A549 (cell line): ENCODE measurements at regions not wholly inside any gene's neighbourhood (a gene's known extent, or its start where the extent isn't known, plus 50 kb on each side); places are given as distances from the start of the nearest gene placed in this dataset.

Source experiments
- ATAC-seq, 2 experiments: fragments of 200-7000 bp in 1 of 2; fragments of >200 bp in 1 of 2; cut with Nextera tagmentation in 1 of 2; cut with Tn5 transposase in 1 of 2; 3 replicates each; pipeline versions ENCODE4 v1.8.0 to v1.9.1; 2018 to 2020; ENCODE audit warnings: mild to moderate bottlenecking in 1 of 2, moderate library complexity in 1 of 2
- CTCF ChIA-PET: fragments of 300-600 bp; sonication (Branson Sonifier 250); formaldehyde crosslinking; extraction: SDS; loops from one replicate; lab custom pipeline; 2021; ENCODE audit warnings: antibody characterized with exemption, inconsistent platforms; lab: Yijun Ruan, JAX
- POLR2A ChIA-PET: fragments of 350-600 bp; formaldehyde crosslinking; extraction: SDS; loops from one replicate; lab custom pipeline; 2021; ENCODE audit warnings: antibody characterized with exemption, inconsistent platforms; lab: Yijun Ruan, JAX
- DNase-seq, 2 experiments: peaks; one replicate each; pipeline versions ENCODE4 v3.0.0 to v3.0.0-alpha.2; 2011 to 2016; ENCODE audit warnings: low read depth in 1 of 2, low spot score in 1 of 2
- FAIRE-seq: peaks from 2 replicates; lab custom pipeline; 2011; peaks lifted over from hg19 to GRCh38; lab: Jason Lieb, UNC
- H3K27ac ChIP-seq, 2 experiments: fragments of >200 bp; sonication (Bioruptor Twin); formaldehyde crosslinking; 3 replicates each; pipeline ENCODE4 v1.5.1; 2016 to 2017
- H3K4me1 ChIP-seq: fragments of >200 bp; sonication (Bioruptor Twin); formaldehyde crosslinking; 3 replicates; pipeline ENCODE4 v1.6.1; 2016
- H3K4me2 ChIP-seq: fragments of >200 bp; sonication (Bioruptor Twin); formaldehyde crosslinking; 3 replicates; pipeline ENCODE4 v1.6.1; 2016
- H3K4me3 ChIP-seq: fragments of >200 bp; sonication (Bioruptor Twin); formaldehyde crosslinking; 3 replicates; pipeline ENCODE4 v1.5.1; 2016
- H3K9me3 ChIP-seq: fragments of >200 bp; sonication (Bioruptor Twin); formaldehyde crosslinking; 3 replicates; pipeline ENCODE4 v1.6.1; 2016
- CBX2 ChIP-seq: fragments of 200-600 bp; sonication (generic); IDR thresholded peaks from 2 replicates; pipeline ENCODE4 v1.6.1; 2016; ENCODE audit warnings: low read depth, mild to moderate bottlenecking, borderline replicate concordance
- CHD2 ChIP-seq: fragments of 150-350 bp; IDR thresholded peaks from 2 replicates; pipeline ENCODE4 v1.6.1; 2014; ENCODE audit warnings: low read length; ENCODE audit not compliant: partially characterized antibody
- CHD4 ChIP-seq: fragments of 200-600 bp; sonication (generic); IDR thresholded peaks from 2 replicates; pipeline ENCODE4 v1.6.1; 2016; ENCODE audit warnings: antibody characterized with exemption, mild to moderate bottlenecking, borderline replicate concordance
- EHF ChIP-seq: fragments of 250-450 bp; sonication (Bioruptor Pico); IDR thresholded peaks from 2 replicates; pipeline ENCODE4 v1.5.0; 2020; ENCODE audit warnings: mild to moderate bottlenecking
- EP300 ChIP-seq, 2 experiments: fragments of >200 bp; sonication (Bioruptor Twin); formaldehyde crosslinking; IDR thresholded peaks; 2 replicates in 1 of 2; 3 replicates in 1 of 2; pipeline ENCODE4 v1.6.1; 2016 to 2017
- ESRRA ChIP-seq: fragments of 150-350 bp; IDR thresholded peaks from 2 replicates; pipeline ENCODE4 v1.6.1; 2014; ENCODE audit warnings: mild to moderate bottlenecking, low read length, borderline replicate concordance
- FOSB ChIP-seq: fragments of 250-450 bp; sonication (Bioruptor Pico); IDR thresholded peaks from 2 replicates; pipeline ENCODE4 v1.5.0; 2020; ENCODE audit warnings: mild to moderate bottlenecking, moderate library complexity
- FOSL2 ChIP-seq, 2 experiments: fragments of 450-650 bp in 1 of 2; fragments of >200 bp in 1 of 2; sonication (Bioruptor Twin) in 1 of 2; formaldehyde crosslinking; IDR thresholded peaks; 2 replicates each; pipeline versions ENCODE4 v1.5.0 to v1.6.1; 2016 to 2020; ENCODE audit warnings: mild to moderate bottlenecking in 1 of 2, moderate library complexity in 1 of 2
- FOXS1 ChIP-seq: fragments of 250-450 bp; sonication (Bioruptor Pico); IDR thresholded peaks from 2 replicates; pipeline ENCODE4 v1.5.0; 2020; ENCODE audit warnings: mild to moderate bottlenecking, moderate library complexity
- HDAC2 ChIP-seq: fragments of 200-600 bp; sonication (generic); IDR thresholded peaks from 2 replicates; pipeline ENCODE4 v1.6.1; 2016
- HOXA7 ChIP-seq: fragments of 250-450 bp; sonication (Bioruptor Pico); IDR thresholded peaks from 2 replicates; pipeline ENCODE4 v1.5.0; 2020; ENCODE audit warnings: mild to moderate bottlenecking, moderate library complexity
- HOXB13 ChIP-seq: fragments of 250-450 bp; sonication (Bioruptor Pico); IDR thresholded peaks from 2 replicates; pipeline ENCODE4 v1.5.0; 2020; ENCODE audit warnings: low read depth, mild to moderate bottlenecking, moderate library complexity
- MAFK ChIP-seq: fragments of 450-650 bp; IDR thresholded peaks from 2 replicates; pipeline ENCODE4 v1.6.1; 2014; ENCODE audit not compliant: partially characterized antibody
- MYC ChIP-seq: IDR thresholded peaks from 2 replicates; pipeline ENCODE4 v1.6.1; 2012; ENCODE audit warnings: mild to moderate bottlenecking, inconsistent platforms, low read length, improper control_type of control experiment, borderline replicate concordance
- PHF8 ChIP-seq: fragments of 200-600 bp; sonication (generic); IDR thresholded peaks from 2 replicates; pipeline ENCODE4 v1.6.1; 2016; ENCODE audit warnings: low read depth, mild to moderate bottlenecking, antibody characterized with exemption, moderate library complexity, borderline replicate concordance
- RAD21 ChIP-seq, 2 experiments: fragments of >200 bp in 1 of 2; sonication (Bioruptor Twin) in 1 of 2; formaldehyde crosslinking in 1 of 2; IDR thresholded peaks in 1 of 2; conservative IDR thresholded peaks in 1 of 2; 2 replicates in 1 of 2; 3 replicates in 1 of 2; pipeline ENCODE4 v1.6.1; 2012 to 2018; ENCODE audit warnings: inconsistent platforms in 1 of 2
- RFX5 ChIP-seq: fragments of 450-650 bp; IDR thresholded peaks from 2 replicates; pipeline ENCODE4 v1.7.1; 2014; ENCODE audit warnings: antibody characterized with exemption, mild to moderate bottlenecking, moderate library complexity
- RNF2 ChIP-seq: fragments of 200-600 bp; sonication (generic); IDR thresholded peaks from 2 replicates; pipeline ENCODE4 v1.6.1; 2016; ENCODE audit warnings: low read depth, mild to moderate bottlenecking, antibody characterized with exemption, moderate library complexity, borderline replicate concordance
- SREBF2 ChIP-seq: fragments of 450-650 bp; IDR thresholded peaks from 2 replicates; pipeline ENCODE4 v1.6.1; 2014; ENCODE audit warnings: mild to moderate bottlenecking, moderate library complexity
- TP53 ChIP-seq: fragments of 250-450 bp; sonication (Bioruptor Pico); IDR thresholded peaks from 2 replicates; pipeline ENCODE4 v1.5.0; 2021; ENCODE audit warnings: mild to moderate bottlenecking, moderate library complexity
- ZC3H11A ChIP-seq: fragments of 450-650 bp; IDR thresholded peaks from 2 replicates; pipeline ENCODE4 v1.6.1; 2014; ENCODE audit warnings: antibody characterized with exemption, mild to moderate bottlenecking
- ZFP36 ChIP-seq: fragments of 450-650 bp; IDR thresholded peaks from 2 replicates; pipeline ENCODE4 v1.6.1; 2014; ENCODE audit warnings: borderline replicate concordance; ENCODE audit not compliant: partially characterized antibody
- ZNF302 ChIP-seq: fragments of 250-450 bp; sonication (Bioruptor Pico); IDR thresholded peaks from 2 replicates; pipeline ENCODE4 v1.9.0; 2021; ENCODE audit warnings: inconsistent platforms, mild to moderate bottlenecking, moderate library complexity
- WGBS: methylation state at CpG from one replicate; pipeline ENCODE4 v1.1.6; 2017; ENCODE audit errors: missing lambda C conversion rate; 5-methylcytosine and 5-hydroxymethylcytosine counted together
- TF ChIP-seq, protein P1 (sequence below): IDR thresholded peaks from 2 replicates; pipeline ENCODE4 v1.6.1; 2012; ENCODE audit warnings: low read depth, borderline replicate concordance
- TF ChIP-seq, protein P2 (sequence below): IDR thresholded peaks from 2 replicates; pipeline ENCODE4 v1.6.1; 2012
- TF ChIP-seq, protein P3 (sequence below): fragments of >200 bp; sonication (Bioruptor Twin); formaldehyde crosslinking; IDR thresholded peaks from 3 replicates; pipeline ENCODE4 v1.6.1; 2016
- TF ChIP-seq, protein P4 (sequence below): fragments of 450-650 bp; IDR thresholded peaks from 2 replicates; pipeline ENCODE4 v1.6.1; 2014; ENCODE audit warnings: antibody characterized with exemption

DNA sequence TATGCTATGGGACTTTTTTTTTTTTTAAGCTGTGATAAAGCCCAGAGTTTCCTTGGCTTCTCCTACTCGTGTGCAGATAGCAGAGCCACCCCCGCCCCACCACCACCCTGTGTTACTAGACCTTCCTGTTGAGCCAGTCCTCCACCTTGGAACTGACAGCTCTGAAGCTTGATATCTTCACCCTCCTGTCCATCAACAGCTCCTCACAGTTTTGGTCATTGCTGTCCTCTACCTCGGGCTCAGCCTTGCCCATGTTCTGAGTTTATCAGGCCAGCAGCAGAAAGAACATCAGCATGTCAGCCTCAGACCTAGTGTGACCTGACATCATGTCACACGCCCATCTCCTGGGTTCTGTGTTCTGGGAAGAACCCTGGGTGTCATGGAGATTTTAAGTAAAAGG lies 167.1 kb upstream of the RAI14 start (continued):
- TF ChIP-seq, protein P1, sequence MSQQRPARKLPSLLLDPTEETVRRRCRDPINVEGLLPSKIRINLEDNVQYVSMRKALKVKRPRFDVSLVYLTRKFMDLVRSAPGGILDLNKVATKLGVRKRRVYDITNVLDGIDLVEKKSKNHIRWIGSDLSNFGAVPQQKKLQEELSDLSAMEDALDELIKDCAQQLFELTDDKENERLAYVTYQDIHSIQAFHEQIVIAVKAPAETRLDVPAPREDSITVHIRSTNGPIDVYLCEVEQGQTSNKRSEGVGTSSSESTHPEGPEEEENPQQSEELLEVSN = no peak

DNA sequence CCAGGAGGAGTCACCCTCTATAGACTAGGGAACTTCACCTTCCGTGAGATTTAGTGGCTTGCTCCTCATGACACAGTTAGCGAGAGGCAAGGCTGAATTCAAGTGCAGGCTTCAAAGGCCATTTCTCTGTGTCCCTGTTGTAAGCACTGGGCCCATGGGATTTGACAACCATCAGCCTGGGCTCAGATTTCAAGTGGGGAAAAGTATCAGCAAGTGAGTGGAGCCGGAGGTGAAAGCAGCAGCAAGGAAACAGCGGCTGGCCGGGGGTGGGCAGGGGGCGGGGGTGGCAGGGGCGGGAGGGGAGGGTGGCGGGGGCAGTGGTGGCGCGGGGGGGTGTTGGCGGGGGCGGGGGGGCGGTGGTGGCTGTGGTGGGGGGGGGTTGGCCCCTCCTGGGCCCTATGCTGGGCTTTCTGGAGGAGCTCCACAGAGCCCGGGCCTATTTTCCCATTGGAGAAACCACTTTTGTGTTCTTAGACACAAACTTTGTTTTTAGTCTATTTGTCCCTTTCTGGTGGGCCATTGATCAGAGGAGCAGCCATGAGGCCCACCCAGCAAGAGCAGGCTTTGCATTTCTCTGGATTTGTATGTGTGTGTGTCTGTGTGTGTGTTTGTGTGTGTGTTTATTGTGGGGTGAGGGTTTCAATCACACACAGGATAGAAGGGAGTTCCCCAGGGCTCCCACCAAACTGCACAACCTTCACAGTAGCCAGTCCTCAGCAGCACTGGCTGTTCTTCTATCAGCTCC lies 165.4 kb upstream of the RAI14 start:
- 100% methylated on average over 3 of the region's 14 CpGs for WGBS
- CTCF ChIA-PET = interaction anchor here (0.9 to 34.1 kb wide), 4 partner anchors 32 to 513 kb away, joined by 3 to 621 read pairs (median 4); partner anchors contain the start of gene RAI14

DNA sequence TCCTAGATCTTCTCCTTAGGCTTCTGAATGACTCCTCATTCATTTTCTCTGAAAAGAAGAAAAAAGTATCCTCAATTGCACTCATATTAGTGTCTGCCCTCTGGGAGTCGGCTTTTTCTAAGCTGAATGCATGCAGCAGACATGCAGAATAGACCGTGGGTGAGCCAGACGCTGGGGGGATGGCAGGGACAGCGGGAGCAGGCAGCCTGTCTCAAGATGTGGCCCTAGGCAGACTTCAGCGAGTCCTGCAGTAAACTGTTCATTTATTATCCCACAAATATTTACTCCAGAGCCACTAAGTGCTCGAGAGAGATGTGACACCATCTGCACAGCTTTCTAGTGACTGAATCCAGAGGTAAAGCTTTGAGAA lies 164.9 kb upstream of the RAI14 start:
- TF ChIP-seq, protein P2, sequence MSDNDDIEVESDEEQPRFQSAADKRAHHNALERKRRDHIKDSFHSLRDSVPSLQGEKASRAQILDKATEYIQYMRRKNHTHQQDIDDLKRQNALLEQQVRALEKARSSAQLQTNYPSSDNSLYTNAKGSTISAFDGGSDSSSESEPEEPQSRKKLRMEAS = no peak
- TF ChIP-seq SREBF2 = no peak
- no peak for TF ChIP-seq EP300 (IDR thresholded peaks at IDR 0.05)
- TF ChIP-seq FOSL2 (IDR thresholded peaks at IDR 0.05) = no peak
- TF ChIP-seq FOSL2 (CRISPR knock-in tag; IDR thresholded peaks at IDR 0.05) = no peak
- TF ChIP-seq, protein P1 = no peak
- no peak for TF ChIP-seq RAD21 (conservative IDR thresholded peaks at IDR 0.05 in 1 of 2, IDR thresholded peaks at IDR 0.05 in 1 of 2)
- TF ChIP-seq PHF8 = no peak
- no peak for TF ChIP-seq RFX5
- no peak for TF ChIP-seq ZFP36
- TF ChIP-seq EHF (CRISPR knock-in tag) = no peak
- no peak for TF ChIP-seq RNF2
- TF ChIP-seq ESRRA = no peak
- no peak for TF ChIP-seq FOXS1
- TF ChIP-seq, all 56 proteins: peak for 0
- Histone ChIP-seq H3K4me1 (peaks cover 21% of the 10 kb centered on the region), H3K9me3 (no peaks in the 10 kb centered on the region), H3K4me2 (no peak overlapping the region), H3K27ac (peak overlapping the region in 1 of 2 experiments; percentile 36; a peak in 2 of 6 replicates), H3K4me3 (no peak overlapping the region)
- ChIA-PET POLR2A (no interaction called here), CTCF (interaction anchor here (0.8 to 34.1 kb wide), 5 partner anchors 11 to 512 kb away, joined by 3 to 621 read pairs (median 3); partner anchors contain the start of gene RAI14)
- FAIRE-seq (no peak), ATAC-seq (no peak), DNase-seq (no peak)
- WGBS = 68% methylated on average over 6 of the region's 6 CpGs

More for the DNA sequence above, 165.4 kb upstream of the RAI14 start:
- TF ChIP-seq CHD2 (no peak), TP53 (CRISPR knock-in tag) (no peak), MAFK (no peak), RAD21 (conservative IDR thresholded peaks at IDR 0.05 in 1 of 2, IDR thresholded peaks at IDR 0.05 in 1 of 2) (no peak), CHD4 (no peak), HDAC2 (no peak), RFX5 (no peak), CBX2 (no peak), EHF (CRISPR knock-in tag) (no peak), HOXB13 (CRISPR knock-in tag) (no peak), ZC3H11A (no peak), SREBF2 (no peak), HOXA7 (CRISPR knock-in tag) (no peak), ZNF302 (CRISPR knock-in tag) (no peak), FOSB (CRISPR knock-in tag) (no peak), MYC (no peak)
- TF ChIP-seq, protein P1 = no peak
- TF ChIP-seq, protein P3, sequence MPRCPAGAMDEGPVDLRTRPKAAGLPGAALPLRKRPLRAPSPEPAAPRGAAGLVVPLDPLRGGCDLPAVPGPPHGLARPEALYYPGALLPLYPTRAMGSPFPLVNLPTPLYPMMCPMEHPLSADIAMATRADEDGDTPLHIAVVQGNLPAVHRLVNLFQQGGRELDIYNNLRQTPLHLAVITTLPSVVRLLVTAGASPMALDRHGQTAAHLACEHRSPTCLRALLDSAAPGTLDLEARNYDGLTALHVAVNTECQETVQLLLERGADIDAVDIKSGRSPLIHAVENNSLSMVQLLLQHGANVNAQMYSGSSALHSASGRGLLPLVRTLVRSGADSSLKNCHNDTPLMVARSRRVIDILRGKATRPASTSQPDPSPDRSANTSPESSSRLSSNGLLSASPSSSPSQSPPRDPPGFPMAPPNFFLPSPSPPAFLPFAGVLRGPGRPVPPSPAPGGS = no peak
- TF ChIP-seq, protein P4, sequence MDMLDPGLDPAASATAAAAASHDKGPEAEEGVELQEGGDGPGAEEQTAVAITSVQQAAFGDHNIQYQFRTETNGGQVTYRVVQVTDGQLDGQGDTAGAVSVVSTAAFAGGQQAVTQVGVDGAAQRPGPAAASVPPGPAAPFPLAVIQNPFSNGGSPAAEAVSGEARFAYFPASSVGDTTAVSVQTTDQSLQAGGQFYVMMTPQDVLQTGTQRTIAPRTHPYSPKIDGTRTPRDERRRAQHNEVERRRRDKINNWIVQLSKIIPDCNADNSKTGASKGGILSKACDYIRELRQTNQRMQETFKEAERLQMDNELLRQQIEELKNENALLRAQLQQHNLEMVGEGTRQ = no peak
- DNase-seq (no peak), ATAC-seq (no peak), FAIRE-seq (no peak)
- POLR2A ChIA-PET = no interaction called here
- Histone ChIP-seq H3K27ac (0 out of 6 replicates have a peak overlapping the region, but pooled peaks of 1 of the 2 experiments have one; percentile 36), H3K4me1 (peaks cover 24% of the 10 kb centered on the region), H3K4me3 (no peak overlapping the region), H3K4me2 (no peak overlapping the region), H3K9me3 (no peaks in the 10 kb centered on the region)
